ENCODE measurements at regions not wholly inside any gene's neighbourhood (a gene's known extent, or its start where the extent isn't known, plus 50 kb on each side); places are given as distances from the start of the nearest gene placed in this dataset.
"Not testable (repeated sequence)": the region's sequence is repeated elsewhere in the genome, so short reads cannot be mapped to it uniquely, and the experiment has no call there.

DNA sequence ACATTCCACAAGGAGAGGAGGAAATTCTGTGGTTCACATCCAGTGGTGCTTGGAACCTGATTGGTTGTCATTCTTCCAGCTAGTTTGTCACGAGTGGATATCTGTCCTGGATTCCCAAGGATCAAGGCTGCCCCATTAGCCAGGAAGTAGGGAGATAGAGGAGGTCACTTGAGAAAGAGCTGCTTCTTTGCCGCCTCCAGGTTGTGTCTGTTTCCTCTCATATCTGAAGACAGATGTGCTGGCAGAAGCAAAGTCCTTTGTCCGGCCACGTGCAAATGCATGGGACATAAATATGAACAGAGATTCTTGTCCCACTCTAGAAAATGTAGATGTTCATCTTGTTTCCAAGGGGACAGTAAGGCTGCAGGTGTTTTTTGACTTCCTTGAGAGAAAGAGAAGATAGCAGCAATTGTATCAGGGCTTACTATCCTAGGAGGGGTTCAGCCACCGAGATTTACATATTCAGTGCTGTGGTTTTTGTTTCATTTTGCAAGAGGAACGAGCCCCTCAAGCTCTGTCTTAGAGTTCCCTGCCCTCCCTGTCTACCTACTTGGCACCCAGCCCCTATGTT is 174.4 kb downstream of the RPIA start:
- no peak for DNase-seq

DNA sequence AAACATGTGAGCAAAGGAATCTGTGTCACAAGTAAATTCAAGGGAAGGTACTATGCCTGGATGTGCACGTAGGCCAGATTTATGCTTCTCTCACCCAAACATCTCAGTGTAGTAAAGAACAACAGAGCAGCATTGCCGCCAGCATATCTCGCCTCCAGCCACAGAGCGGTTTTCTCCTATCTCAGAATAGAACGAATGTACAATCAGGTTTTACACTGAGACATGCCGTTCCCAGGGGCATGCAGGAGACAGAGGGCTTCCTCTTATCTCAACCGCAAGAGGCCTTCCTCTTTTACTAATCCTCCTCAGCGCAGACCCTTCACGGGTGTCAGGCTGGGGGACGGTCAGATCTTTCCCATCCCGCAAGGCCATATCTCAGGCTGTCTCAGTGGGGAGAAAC is 175.3 kb downstream of the RPIA start:
- DNase-seq, result no peak

DNA sequence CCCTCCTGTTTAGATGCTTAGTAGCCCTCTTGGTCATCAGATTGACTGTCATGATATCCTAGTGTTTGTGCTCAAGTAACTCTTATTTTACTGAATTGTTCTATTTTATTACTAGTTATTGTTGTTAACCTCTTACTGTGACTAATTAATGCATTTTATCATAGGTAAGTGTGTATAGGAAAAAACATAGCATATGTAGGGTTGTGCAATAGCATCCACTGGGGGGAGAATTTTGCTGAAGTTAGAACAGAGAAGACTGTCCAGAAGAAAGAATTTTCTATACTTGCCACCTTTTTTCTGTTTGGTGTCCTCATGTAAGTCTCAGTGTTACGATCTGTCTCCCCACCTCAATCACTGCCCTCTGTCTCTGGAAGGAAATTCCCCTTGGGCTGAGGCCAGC is 177.4 kb downstream of the RPIA start:
- DNase-seq, result no peak

DNA sequence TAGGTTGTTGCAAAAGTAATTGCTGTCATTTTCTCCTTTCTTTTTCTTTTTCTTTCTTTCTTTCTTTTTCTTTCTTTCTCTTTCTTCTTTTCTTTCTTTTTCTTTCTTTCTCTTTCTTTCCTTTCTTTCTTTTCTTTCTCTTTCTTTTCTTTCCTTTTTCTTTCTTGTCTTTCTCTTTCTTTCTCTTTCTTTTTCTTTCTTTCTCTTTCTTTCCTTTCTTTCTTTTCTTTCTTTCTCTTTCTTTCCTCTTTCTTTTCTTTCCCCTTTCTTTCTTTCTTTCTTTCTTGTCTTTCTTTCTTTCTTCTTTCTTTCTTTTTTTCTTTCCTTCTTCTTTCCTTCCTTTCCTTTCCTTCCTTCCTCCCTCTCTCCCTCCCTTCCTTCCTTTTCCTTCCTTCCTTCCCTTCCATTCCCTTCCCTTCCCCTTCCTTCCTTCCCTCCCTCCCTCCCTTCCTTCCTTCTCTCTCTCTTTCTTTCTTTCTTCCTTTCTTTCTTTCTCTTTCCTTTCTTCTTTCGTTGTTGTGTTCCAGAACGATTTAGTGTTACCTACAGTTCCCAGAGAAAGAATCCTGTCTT is 178.9 kb downstream of the RPIA start:
- no peak for DNase-seq

DNA sequence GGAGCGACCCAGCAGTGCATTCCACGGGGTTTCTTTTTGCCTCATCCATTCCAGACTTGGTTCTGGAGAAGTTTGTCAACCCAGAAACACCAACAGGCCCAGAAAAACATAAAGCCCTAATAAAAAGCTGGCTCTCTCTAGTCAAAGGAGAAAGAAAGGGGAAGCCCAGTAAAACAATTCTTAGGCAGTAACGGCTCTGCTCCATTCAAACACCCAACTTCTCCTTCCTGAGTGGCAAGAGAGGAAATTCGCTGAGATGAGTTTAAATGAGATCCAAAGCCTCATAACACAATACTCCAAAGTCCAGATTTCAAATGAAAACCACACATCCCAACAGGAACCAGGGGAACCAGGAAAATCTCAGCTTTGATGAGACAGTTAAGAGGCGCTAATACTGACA is 179.9 kb downstream of the RPIA start:
- DNase-seq, result no peak

DNA sequence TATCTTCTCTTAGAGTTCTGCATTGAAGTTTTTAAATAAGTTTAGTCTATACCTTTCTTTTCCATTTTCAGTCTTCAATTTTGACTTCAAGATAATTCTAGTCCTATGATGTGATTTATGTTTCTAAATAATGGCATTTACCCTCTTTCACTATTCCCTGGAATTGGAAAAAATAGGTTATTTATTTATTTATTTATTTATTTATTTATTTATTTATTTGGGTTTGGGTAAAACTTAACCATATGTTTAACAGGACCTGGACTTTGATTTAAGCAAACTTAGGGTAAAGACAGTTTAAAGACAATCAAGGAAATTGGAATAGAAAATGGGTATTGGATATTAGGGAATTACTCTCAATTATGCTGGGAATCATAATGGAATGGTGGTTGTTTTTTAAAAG is 182.1 kb downstream of the RPIA start:
- DNase-seq, result no peak

DNA sequence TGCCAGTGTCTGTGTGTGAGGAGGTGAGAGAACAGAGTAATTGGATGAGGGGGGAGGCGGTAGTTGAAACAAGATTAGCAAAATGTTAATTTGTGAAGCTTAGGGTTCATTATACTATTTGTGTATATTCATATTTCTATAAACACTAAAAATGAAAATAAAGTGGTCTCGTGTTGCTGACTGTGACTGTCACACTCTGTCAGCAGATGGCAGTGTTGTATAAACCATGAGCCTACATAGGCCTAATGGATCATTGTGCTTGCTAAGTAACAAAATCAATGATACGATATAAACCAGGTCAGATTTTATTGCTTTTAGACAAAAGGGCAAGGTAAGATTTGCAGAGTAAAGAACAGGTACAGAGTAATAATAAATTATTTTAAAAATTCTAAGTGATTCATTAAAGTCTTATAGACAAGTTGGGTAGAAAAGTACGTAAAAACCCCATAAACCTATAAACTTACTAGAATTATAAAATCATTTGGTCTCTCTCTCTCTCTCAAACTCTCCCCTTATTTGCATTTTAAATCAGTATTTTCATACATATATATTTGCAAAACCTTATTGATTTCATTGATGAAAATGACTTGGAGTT is 182.7 kb downstream of the RPIA start:
- peak; percentile 31 for DNase-seq

DNA sequence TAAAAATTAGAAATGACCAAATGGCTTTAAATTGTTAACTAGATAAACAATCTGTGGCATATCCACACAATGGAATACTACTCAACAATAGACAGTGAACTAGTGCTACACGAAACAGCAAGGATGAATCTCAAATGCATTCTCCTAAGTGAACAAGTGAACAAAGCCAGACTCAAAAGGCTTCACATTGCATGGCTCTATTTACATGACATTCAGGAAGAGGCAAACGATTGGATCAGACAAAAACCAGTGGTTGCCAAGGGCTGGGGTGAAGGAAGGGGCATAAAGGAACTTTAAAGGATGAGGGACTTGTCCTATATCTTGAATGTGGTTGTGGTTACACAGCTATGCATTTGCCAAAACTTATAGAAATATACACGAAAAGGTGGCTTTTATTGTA is 184.3 kb downstream of the RPIA start:
- DNase-seq, result no peak

DNA sequence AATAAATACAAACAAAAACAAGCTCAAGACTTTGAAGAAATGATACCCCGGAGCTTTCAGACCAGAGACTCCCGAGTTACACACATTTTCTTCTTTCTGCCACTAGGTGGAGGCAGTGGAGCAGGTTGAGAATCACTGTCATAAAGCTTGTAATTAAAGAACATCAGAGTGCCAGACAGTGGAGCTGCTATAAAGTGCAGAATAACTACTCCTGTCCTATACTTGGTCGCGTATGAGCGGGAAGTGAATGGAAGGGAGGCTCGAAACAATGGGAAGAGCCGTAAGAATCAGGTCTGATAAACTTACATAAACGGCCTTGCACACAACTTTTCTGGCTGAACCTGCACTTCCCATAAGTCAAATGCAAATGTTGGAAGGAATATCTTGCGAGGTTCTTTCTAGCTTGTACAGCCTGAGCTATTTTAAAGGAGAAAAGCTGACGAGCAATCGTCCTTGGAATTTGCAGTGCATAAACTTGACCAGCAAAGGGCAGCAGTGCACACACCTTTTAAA is 189.0 kb downstream of the RPIA start:
- peak; percentile 18 for DNase-seq

DNA sequence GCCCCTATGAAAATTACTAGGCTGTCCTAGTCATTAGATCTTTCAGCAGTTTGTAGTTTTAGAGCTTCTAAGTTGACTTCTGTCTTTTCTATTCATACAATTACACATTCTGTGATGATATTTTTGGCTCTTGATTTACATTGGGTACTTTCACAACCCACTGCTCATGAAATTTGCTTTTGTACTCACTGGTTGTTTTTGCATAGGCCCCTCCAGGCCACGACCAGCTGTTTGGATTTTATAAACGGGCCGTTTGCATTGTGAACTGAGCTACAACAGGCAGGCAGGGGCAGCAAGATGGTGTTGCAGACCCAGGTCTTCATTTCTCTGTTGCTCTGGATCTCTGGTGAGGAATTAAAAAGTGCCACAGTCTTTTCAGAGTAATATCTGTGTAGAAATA is 193.8 kb downstream of the RPIA start:
- no peak for DNase-seq

DNA sequence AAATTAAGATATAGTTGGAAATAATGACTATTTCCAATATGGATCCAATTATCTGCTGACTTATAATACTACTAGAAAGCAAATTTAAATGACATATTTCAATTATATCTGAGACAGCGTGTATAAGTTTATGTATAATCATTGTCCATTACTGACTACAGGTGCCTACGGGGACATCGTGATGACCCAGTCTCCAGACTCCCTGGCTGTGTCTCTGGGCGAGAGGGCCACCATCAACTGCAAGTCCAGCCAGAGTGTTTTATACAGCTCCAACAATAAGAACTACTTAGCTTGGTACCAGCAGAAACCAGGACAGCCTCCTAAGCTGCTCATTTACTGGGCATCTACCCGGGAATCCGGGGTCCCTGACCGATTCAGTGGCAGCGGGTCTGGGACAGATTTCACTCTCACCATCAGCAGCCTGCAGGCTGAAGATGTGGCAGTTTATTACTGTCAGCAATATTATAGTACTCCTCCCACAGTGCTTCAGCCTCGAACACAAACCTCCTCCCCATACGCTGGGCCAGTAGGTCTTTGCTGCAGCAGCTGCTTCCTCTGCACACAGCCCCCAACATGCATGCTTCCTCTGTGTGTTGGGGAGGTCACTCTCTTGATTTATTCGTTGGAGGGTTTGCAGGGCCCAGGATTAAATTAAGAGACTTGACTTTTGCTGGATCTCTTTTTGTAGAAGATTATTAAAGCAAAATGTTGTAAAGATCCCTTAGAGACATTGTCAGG is 194.4 kb downstream of the RPIA start:
- DNase-seq, result no peak

DNA sequence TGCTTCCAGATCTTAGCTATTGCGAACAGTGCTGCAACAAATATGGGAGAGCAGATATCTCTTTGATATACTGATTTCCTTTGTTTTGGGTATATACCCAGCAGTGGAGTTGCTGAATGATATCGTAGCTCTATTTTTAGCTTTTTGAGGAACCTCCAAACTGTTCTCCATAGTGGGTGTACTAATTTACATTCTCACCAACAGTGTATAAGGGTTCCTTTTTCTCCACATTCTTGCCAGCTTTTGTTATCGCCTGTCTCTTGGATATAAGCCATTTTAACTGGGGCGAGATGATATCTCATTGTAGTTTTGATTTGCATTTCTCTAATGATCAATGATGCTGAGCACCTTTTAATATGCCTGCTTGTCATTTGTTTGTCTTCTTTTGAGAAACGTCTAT is 196.0 kb downstream of the RPIA start:
- not testable (repeated sequence) for DNase-seq

DNA sequence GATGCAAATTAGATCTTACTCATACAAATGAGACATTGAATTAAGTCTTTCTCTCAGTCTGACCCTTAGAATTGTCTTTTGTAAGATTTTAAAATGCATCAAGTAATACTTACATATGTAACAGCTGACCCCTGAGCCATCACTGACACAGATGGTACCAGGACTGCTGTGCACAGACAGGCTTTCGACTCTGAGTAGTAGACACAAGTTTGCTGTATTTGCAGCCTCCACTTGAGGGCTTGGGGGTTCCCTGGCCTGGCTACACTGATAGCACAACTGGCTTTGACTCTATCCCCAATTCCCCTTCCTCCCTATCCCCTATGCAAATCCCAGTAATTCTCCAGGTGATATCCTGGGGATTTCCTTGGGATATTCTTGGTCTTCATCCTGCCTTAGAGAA is 200.7 kb downstream of the RPIA start:
- no peak for DNase-seq

DNA sequence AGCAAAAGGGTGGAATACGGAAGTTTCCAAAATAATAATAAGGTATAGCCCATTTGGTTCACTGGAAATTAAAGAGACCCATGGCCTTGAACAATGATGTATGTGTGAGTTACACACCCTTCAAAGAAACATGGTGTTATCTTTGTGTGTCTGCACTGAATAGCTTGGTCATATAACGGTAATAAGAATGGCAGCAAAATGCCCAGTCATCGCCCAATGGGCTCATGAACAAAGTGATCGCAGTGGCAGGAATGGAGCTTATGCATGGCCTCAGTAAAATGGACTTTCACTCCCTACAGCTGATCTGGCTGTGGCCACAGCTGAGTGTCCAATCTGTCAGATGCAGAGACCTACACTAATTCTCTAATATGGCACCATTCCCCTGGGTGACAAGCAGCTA is 201.3 kb downstream of the RPIA start:
- DNase-seq, result no peak

DNA sequence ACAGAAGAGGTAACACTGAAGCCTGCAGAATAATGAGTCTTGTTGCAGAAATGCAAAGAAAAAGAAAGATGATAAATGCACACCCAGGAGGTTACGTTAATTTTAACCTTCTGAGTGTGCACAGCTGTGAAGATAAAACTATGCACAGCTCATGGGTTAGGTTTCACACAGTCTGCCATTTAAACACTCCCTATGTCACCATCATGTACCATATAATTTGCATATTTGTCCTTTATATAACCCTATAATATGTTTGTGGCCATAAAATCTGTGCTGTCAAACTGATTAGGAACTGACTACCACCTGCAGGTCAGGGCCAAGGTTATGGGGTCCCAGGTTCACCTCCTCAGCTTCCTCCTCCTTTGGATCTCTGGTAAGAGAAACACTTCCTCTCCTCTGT is 205.5 kb downstream of the RPIA start:
- no peak for DNase-seq

DNA sequence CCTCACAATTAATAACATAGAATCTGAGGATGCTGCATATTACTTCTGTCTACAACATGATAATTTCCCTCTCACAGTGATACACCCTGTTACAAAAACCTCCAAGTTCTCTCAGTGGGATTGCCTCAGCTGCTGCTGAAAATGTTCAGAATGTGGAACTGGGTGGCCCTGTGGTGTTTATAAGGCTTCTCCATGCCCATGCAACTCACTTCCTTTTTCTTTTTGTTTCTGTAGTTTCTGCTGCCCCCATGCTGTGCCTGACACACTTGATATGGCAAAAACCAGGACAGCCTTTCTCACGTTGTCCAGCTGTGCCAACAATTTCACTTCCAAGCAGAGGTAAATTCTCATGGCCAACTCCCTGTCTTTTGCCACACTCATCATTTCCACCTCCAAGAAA is 206.2 kb downstream of the RPIA start:
- no peak for DNase-seq

DNA sequence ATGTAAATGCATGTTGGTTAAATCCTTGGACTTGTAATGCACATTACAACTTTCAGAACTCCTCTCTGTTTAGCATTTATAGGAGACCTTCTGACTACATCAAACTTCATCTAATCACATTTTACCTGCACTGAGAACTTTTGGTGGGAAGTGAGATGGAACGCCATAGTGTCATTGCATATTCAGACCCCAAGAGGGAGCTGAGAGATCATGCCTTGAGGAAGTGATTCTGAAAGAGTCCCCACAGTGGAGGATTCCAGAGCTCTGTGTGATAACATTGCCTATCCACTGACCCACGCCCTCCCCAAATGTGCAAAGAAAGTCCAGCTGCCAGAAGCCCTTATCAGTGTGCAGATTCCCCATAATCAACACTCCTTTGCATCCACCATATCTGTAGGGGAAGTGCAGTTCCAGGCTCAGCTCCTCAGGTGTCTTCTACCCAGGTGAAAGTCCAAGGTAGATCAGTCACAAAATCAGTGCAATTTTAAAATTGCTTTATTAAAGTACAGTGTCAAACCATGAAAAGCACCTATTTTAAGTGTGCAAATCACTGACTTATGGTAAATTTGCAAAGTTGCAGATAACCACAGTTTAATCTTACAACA is 212.4 kb downstream of the RPIA start:
- no peak for DNase-seq

DNA sequence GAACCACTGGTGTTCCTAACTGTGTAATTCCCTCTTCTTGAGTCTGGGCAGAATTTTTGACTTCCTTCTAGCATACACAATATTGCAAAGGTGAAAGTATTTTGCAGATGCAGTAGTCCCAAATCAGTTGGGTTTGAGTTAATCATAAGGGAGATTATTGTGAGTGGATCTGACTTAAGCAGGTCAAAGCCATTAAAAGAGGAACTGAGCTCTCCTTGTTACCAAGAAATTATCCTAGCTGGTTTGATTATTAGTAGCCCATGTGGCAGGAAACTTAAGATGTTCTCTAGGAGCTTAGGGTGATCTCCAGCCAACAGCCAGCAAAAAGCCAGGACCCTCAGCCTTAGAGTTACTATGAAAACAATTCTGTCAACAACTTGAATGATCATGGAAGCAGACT is 221.8 kb downstream of the RPIA start:
- no peak for DNase-seq

DNA sequence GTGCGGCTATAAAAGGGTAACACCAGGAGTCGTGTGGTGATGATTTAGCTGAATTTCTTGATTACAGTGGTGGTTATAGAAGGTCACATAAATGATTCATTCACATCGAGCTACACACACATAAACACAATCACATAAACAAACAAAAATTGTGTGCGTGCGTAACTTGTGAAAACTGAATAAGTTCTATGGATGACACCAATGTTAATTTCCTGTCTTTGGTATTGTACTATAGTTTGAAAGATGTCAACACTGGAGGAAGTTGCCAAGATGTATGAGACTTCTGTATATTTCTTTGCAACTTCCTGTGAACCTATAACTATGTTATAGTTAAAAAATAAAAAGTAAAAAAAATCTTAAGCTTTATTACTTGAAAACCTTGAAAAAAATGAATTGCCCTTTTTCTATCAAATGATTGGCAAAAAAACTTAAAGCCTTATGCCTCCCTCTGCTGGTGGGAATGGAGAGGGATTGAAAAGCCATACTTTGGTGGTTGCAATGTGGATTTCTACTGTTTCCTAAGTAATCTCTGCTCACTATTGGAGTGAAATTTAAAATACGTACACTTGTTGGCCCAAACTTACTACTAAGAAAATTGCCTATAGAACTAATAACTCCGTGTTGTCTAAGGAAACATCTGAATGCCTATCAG is 227.7 kb downstream of the RPIA start:
- no peak for DNase-seq

DNA sequence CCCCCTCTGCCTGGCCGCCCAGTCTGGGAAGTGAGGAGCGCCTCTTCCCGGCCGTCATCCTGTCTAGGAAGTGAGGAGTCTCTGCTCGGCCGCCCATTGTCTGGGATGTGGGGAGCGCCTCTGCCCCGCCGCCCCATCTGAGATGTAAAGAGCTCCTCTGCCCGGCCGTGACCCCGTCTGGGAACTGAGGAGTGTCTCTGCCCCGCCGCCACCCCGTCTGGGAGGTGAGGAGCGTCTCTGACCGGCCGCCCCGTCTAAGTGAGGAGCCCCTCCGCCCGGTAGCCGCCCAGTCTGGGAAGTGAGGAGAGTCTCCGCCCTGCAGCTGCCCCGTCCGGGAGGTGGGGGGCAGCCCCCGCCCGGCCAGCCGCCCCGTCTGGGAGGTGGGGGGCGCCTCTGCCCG is 228.9 kb downstream of the RPIA start:
- DNase-seq, result not testable (repeated sequence)

DNA sequence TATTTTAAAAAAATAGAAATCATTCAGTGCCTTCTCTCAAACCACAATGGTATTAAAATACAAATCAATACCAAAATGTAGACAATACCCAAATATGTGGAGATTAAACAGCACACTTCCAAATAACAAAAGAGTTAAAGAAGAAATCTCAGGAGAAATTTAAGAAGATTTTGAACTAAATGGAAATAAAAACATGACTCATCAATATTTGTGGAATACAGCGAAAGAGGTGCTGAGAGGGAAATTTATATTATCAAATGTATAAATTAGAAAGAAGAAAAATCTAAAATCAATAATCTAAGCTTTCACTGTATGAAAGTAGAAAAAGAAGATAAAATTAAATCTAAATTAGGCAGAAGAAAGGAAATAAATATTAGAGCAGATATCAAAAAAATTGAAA is 233.1 kb downstream of the RPIA start:
- no peak for DNase-seq

DNA sequence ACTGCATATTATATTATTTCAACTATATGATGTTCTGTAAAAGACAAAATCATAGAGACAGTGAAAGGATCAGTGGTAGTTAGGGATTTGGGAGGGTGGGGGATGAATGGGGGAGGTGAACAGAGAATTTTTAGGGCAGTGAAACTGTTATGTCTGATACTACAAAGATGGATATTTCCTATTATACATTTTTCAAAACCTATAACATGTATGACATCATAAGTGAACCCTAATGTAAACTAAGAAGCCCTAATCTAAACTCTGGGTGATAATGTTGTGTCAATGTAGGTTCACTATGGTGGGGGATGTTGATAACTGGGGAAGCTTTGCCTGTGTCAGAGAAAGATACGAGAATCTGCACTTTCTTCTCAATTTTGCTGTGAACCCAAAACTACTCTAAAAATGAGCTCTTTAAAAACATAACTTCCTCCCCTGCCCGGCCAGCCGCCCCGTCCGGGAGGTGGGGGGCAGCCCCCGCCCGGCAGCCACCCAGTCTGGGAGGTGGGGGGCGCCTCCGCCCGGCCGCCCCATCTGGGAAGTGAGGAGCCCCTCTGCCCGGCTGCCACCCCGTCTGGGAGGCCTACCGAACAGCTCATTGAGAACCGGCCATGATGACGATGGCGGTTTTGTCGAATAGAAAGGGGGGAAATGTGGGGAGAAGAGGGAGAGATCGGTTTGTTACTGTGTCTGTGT is 234.4 kb downstream of the RPIA start:
- no peak for DNase-seq

DNA sequence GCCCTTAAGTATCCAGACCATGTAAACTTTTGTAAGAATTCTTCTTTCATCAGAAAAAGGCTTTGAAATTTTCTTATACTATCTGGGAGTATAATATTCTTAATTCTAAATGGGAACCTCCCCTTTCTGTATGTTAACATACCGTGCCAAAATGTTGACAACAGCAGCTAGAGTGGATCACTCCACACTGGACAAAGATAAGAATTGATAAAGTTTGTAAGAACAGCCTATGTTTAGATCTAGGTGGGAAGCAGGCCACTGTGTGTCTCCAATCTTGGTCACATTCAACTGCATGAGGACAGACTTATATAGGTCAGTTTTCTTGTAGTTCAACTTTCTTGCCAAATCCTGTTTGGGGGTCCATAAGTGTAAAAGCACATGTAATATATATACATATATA is 235.7 kb downstream of the RPIA start:
- DNase-seq, result no peak

All from activated naive CD4-positive, alpha-beta T cell treated with anti-CD3 and anti-CD28 coated beads, Interleukin-2, amount 50 U/mL, for 16 hours (primary cell).